ENCODE measurements at regions not wholly inside any gene's neighbourhood (a gene's known extent, or its start where the extent isn't known, plus 50 kb on each side); places are given as distances from the start of the nearest gene placed in this dataset.

DNA sequence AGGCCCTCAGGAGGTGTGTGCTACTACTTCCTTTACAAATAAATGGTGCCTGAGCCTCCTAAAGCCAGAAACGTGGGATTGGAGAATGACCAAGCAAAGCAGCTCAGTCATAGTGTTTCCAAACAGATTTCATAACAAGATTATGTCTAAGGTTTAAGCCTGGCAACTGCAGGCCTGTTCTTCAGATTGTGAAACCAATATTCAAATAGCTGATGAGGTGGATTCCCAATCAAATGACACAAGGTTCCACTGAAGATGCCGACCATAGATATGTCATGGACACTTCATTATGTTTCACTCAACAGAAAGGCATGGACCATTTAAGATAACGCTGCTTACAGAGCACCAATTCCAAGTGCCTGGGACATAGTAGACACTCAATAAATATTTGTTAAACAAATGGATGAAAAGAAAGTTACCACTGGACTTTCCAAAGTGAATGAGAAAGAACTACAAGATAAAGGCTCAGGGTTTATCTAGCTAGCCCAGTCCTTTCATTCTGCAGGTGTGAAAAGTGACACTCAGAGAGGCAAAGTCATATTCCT lies 189.5 kb downstream of the ACTL7B start:
- TF ChIP-seq, protein P1, sequence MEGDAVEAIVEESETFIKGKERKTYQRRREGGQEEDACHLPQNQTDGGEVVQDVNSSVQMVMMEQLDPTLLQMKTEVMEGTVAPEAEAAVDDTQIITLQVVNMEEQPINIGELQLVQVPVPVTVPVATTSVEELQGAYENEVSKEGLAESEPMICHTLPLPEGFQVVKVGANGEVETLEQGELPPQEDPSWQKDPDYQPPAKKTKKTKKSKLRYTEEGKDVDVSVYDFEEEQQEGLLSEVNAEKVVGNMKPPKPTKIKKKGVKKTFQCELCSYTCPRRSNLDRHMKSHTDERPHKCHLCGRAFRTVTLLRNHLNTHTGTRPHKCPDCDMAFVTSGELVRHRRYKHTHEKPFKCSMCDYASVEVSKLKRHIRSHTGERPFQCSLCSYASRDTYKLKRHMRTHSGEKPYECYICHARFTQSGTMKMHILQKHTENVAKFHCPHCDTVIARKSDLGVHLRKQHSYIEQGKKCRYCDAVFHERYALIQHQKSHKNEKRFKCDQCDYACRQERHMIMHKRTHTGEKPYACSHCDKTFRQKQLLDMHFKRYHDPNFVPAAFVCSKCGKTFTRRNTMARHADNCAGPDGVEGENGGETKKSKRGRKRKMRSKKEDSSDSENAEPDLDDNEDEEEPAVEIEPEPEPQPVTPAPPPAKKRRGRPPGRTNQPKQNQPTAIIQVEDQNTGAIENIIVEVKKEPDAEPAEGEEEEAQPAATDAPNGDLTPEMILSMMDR (IDR thresholded peaks at IDR 0.05; ENCODE audit: insufficient read depth, low read length, missing control alignments) = no peak
- CTCF ChIA-PET = interaction anchor here (1.9 kb wide), 1 partner anchor 1201 kb away, joined by 5 read pairs; no protein-coding TSS in a partner anchor
- POLR2A ChIA-PET = no interaction called here
- no peak for DNase-seq (ENCODE audit: low read depth, low spot score)
- H3K4me3 ChIP-seq (ENCODE audit: low read depth, low read length) = no peak overlapping the region

DNA sequence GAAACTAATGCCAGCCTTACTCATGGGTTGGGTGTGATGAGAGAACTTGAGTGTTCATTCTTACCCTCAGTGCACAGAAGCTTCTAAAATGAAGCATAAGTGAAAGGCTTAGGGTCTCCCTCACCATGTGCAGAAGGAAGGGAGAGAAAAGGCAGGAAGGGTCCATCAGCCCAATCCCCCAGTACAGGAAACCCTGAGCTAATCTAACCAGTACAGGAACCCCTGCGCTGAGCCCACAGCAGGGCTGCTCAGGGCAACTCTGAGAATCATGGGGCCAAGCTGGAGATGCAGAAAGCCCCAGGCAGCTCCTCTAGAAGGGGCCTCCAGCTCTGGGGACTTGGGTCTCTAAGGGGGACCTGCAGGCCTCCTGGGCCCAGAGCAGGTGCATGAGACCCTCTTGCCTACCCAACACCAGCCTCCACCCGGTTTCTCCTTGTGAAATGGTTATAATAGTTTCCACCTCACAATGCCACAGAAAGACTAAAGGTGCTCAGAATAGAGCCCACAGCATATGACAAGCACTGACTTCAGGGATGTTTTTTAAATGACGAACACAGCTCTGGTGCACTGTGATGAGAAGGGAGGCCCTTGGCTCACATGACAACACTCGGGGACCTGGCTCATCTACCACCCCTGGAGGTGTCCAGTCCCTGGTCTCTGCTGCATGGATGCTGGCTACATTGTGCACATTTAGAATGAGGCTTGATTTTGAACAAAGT lies 190.1 kb downstream of the ACTL7B start:
- POLR2A ChIA-PET = no interaction called here
- CTCF ChIA-PET = interaction anchor here (0.6 to 1.9 kb wide), 2 partner anchors 26 to 1200 kb away, joined by 3 to 5 read pairs; no protein-coding TSS in a partner anchor
- DNase-seq (ENCODE audit: low read depth, low spot score) = no peak
- no peak overlapping the region for H3K4me3 ChIP-seq (ENCODE audit: low read depth, low read length)
- TF ChIP-seq, protein P1 (IDR thresholded peaks at IDR 0.05; ENCODE audit: insufficient read depth, low read length, missing control alignments) = no peak

DNA sequence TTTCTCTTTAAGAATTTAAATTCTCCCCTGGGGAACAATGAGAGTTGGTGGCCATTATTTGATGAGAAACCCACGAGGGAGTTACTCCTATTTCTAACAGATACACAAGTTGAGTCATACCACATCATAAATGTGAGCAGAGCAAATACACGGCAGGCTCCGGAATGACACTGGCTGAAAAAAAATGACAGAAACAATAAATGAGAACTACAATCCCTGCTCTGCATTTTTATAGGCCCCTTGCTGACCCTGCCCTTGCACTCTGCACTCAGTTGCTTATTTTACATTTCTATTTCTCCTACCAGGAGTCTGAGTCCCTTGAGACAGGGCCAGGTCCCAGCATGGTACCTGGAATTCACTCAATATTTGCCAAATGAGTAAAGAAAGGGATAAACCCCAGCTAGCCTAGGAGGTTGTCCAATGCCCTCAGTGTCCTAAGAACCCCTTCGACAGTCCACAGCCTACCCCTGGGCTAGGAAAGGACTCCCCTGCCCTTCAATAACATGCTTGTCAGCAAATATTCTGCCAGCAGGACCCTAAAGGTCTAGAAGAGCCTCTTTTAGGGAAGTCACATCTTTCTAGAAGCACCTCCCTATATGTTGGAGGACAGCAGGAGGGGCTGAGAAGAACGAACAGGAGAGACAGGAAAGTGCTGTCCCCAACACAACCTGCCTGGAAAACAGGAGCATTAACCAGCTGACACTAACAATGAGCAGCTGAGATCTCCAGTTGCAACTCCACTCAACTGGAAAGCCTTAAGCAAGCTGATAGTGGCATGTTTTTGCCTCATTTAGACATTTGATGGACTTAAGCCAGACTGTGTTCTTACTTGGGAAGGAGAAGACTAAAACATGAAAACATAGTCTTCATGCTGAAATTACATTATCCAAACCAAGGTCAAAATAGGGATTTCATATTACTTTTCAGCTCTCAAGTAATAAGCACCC lies 191.2 kb downstream of the ACTL7B start:
- ChIA-PET CTCF (interaction anchor here (0.6 to 1.9 kb wide), 2 partner anchors 27 to 1199 kb away, joined by 3 to 5 read pairs; no protein-coding TSS in a partner anchor), POLR2A (no interaction called here)

DNA sequence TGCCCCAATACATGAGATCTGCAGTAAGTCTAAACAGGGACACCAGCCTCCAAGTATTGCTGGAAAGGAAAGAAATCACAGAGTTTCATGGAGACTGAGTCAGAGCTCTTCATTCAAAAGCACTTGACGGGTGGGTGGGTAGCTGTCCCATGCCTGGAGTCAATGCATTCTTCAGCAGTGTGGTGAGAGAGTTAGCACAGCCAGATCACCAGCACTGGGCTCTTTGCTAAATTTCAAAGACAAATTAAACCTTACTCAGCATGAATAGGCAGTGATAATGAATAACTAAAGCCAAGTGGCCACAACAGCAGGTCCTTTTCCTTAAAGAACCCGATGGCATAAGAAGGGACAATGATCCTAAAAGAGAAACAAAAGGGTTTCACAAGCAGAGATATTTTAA lies 192.4 kb downstream of the ACTL7B start:
- TF ChIP-seq, protein P1 (IDR thresholded peaks at IDR 0.05; ENCODE audit: insufficient read depth, low read length, missing control alignments) = no peak
- ChIA-PET CTCF (no interaction called here), POLR2A (no interaction called here)
- no peak for DNase-seq (ENCODE audit: low read depth, low spot score)
- H3K4me3 ChIP-seq (ENCODE audit: low read depth, low read length) = no peak overlapping the region

More for the DNA sequence above, 191.2 kb downstream of the ACTL7B start:
- no peak overlapping the region for H3K4me3 ChIP-seq (ENCODE audit: low read depth, low read length)
- no peak for DNase-seq (ENCODE audit: low read depth, low spot score)
- TF ChIP-seq, protein P1 (IDR thresholded peaks at IDR 0.05; ENCODE audit: insufficient read depth, low read length, missing control alignments) = no peak

DNA sequence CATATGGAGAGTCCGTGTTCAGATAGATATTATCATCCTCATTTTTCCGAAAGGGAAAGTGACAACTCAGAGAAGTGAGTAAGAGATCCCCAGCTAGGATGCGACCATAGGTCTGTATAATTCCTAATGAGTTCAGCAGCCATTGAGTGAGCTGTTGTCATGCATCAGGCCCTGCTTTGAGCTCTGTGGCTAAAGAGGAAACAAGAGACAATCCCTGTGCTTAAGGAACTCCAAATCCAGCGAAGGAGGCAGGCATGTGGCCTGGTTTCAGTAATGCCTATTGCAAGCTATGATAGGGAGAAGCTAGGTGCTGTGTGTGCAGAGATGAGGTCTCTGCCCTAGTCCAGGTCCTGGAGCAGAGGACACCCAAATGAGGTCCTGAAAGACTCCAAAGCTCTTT lies 192.8 kb downstream of the ACTL7B start:
- POLR2A ChIA-PET = no interaction called here
- TF ChIP-seq, protein P1 (IDR thresholded peaks at IDR 0.05; ENCODE audit: insufficient read depth, low read length, missing control alignments) = no peak
- no peak overlapping the region for H3K4me3 ChIP-seq (ENCODE audit: low read depth, low read length)
- no peak for DNase-seq (ENCODE audit: low read depth, low spot score)
- CTCF ChIA-PET = no interaction called here
